IMR-90 (cell line): ENCODE measurements at regions not wholly inside any gene's neighbourhood (a gene's known extent, or its start where the extent isn't known, plus 50 kb on each side); places are given as distances from the start of the nearest gene placed in this dataset.

Source experiments
- ATAC-seq: fragments of 200-7000 bp; cut with Tn5 transposase; 2 replicates; pipeline ENCODE4 v1.9.1; 2020; ENCODE audit warnings: low read depth, mild to moderate bottlenecking, moderate library complexity
- BruUV-seq: library from RNA; stranded (reverse); fragments of 400-500 nt; replicated peaks from 2 replicates; lab custom pipeline; 2021; lab: Mats Ljungman, UMichigan
- CTCF ChIA-PET: fragments of 300-600 bp; formaldehyde crosslinking; extraction: SDS; loops from one replicate; lab custom pipeline; 2021; ENCODE audit warnings: antibody characterized with exemption; lab: Yijun Ruan, JAX
- POLR2A ChIA-PET: fragments of 300-600 bp; sonication (Branson Sonifier 250); formaldehyde crosslinking; loops from one replicate; lab custom pipeline; 2022; ENCODE audit warnings: antibody characterized with exemption; ENCODE audit not compliant: unreplicated experiment; lab: Charles Lee
- DNase-seq: peaks from one replicate; pipeline ENCODE4 v3.0.0; 2013
- H2AFZ ChIP-seq: replicated peaks from 2 replicates; pipeline ENCODE3; 2013; ENCODE audit warnings: low read length, mild to moderate bottlenecking; ENCODE audit not compliant: poor library complexity
- H2AK5ac ChIP-seq: 2 replicates; pipeline ENCODE4 v1.6.1; 2013; ENCODE audit warnings: low read depth, low read length, inconsistent platforms
- H2AK9ac ChIP-seq: replicated peaks from 2 replicates; pipeline ENCODE3; 2013; ENCODE audit warnings: mild to moderate bottlenecking, low read depth, low read length, moderate library complexity; ENCODE audit not compliant: poor library complexity
- H2BK120ac ChIP-seq: 2 replicates; pipeline ENCODE4 v1.6.1; 2013; ENCODE audit warnings: low read depth, low read length, inconsistent platforms
- H2BK15ac ChIP-seq: 3 replicates; pipeline ENCODE4 v1.6.1; 2013; ENCODE audit warnings: low read depth, low read length, inconsistent platforms
- H2BK20ac ChIP-seq: 2 replicates; pipeline ENCODE4 v1.6.1; 2013; ENCODE audit warnings: low read depth, mild to moderate bottlenecking, inconsistent platforms, low read length, moderate library complexity
- H2BK5ac ChIP-seq: 2 replicates; pipeline ENCODE4 v1.6.1; 2013; ENCODE audit warnings: mild to moderate bottlenecking, low read depth, low read length, inconsistent platforms; ENCODE audit not compliant: poor library complexity, severe bottlenecking
- H3K14ac ChIP-seq: replicated peaks from 2 replicates; pipeline ENCODE4 v1.6.1; 2013; ENCODE audit warnings: low read depth, low read length, inconsistent platforms
- H3K18ac ChIP-seq: 2 replicates; pipeline ENCODE4 v1.6.1; 2013; ENCODE audit warnings: low read depth, low read length, control low read depth
- H3K23ac ChIP-seq: 2 replicates; pipeline ENCODE4 v1.6.1; 2013; ENCODE audit warnings: low read depth, low read length, inconsistent platforms
- H3K27ac ChIP-seq: 2 replicates; pipeline ENCODE4 v1.5.1; 2013; ENCODE audit warnings: mild to moderate bottlenecking, control low read depth, low read length; ENCODE audit not compliant: insufficient read depth
- H3K27me3 ChIP-seq: 2 replicates; pipeline ENCODE4 v1.6.1; 2013; ENCODE audit warnings: low read length; ENCODE audit not compliant: control insufficient read depth, insufficient read depth
- H3K36me3 ChIP-seq: 2 replicates; pipeline ENCODE4 v1.6.1; 2013; ENCODE audit warnings: low read length, mixed read lengths; ENCODE audit not compliant: control insufficient read depth, insufficient read depth
- H3K4ac ChIP-seq: 2 replicates; pipeline ENCODE4 v1.6.1; 2013; ENCODE audit warnings: low read depth, low read length, inconsistent platforms
- H3K4me1 ChIP-seq: 2 replicates; pipeline ENCODE4 v1.6.1; 2013; ENCODE audit warnings: low read length, mixed read lengths; ENCODE audit not compliant: control insufficient read depth, insufficient read depth
- H3K4me2 ChIP-seq: 2 replicates; pipeline ENCODE4 v1.6.1; 2013; ENCODE audit warnings: low read depth, mild to moderate bottlenecking, control low read depth, low read length, moderate library complexity
- H3K4me3 ChIP-seq: 2 replicates; pipeline ENCODE4 v1.5.1; 2013; ENCODE audit warnings: low read depth, mild to moderate bottlenecking, control low read depth, low read length, moderate library complexity; ENCODE audit not compliant: insufficient read depth
- H3K56ac ChIP-seq: 2 replicates; pipeline ENCODE4 v1.6.1; 2013; ENCODE audit warnings: low read length, inconsistent platforms; ENCODE audit not compliant: insufficient read depth; ENCODE audit errors: extremely low read depth
- H3K79me1 ChIP-seq, 2 experiments: 2 replicates each; pipeline ENCODE4 v1.6.1; 2013; ENCODE audit warnings: low read length in 2 of 2, inconsistent platforms in 1 of 2, low read depth in 1 of 2
- H3K9ac ChIP-seq: 2 replicates; pipeline ENCODE4 v1.6.1; 2013; ENCODE audit warnings: low read depth, low read length, control low read depth
- H3K9me1 ChIP-seq: 2 replicates; pipeline ENCODE4 v1.6.1; 2013; ENCODE audit warnings: low read length, inconsistent platforms; ENCODE audit not compliant: insufficient read depth
- H3K9me3 ChIP-seq: 2 replicates; pipeline ENCODE4 v1.6.1; 2013; ENCODE audit warnings: low read length; ENCODE audit not compliant: control insufficient read depth, insufficient read depth
- H4K20me1 ChIP-seq: 2 replicates; pipeline ENCODE4 v1.6.1; 2013; ENCODE audit warnings: low read length, inconsistent platforms; ENCODE audit not compliant: insufficient read depth
- H4K5ac ChIP-seq: 2 replicates; pipeline ENCODE4 v1.6.1; 2013; ENCODE audit warnings: mild to moderate bottlenecking, low read depth, low read length, control low read depth
- H4K8ac ChIP-seq, 2 experiments: 2 replicates each; pipeline ENCODE4 v1.6.1; 2013; ENCODE audit warnings: low read depth in 2 of 2, low read length in 2 of 2, control low read depth in 1 of 2, inconsistent platforms in 1 of 2
- H4K91ac ChIP-seq: 2 replicates; pipeline ENCODE4 v1.6.1; 2013; ENCODE audit warnings: low read depth, low read length, inconsistent platforms; ENCODE audit not compliant: insufficient read depth
- CEBPB ChIP-seq: IDR thresholded peaks from 2 replicates; pipeline ENCODE4 v1.6.1; 2012; ENCODE audit warnings: low read depth, low read length, improper control_type of control experiment
- CHD1 ChIP-seq: IDR thresholded peaks from 2 replicates; pipeline ENCODE4 v1.6.1; 2012; ENCODE audit warnings: low read depth, low read length, improper control_type of control experiment
- CTCF ChIP-seq: conservative IDR thresholded peaks from 2 replicates; pipeline ENCODE4 v1.5.1; 2012; ENCODE audit warnings: mild to moderate bottlenecking, low read depth, low read length, improper control_type of control experiment
- MAFK ChIP-seq: IDR thresholded peaks from 2 replicates; pipeline ENCODE4 v1.6.1; 2012; ENCODE audit warnings: low read depth, low read length, improper control_type of control experiment
- MAZ ChIP-seq: IDR thresholded peaks from 2 replicates; pipeline ENCODE4 v1.6.1; 2012; ENCODE audit warnings: low read depth, mild to moderate bottlenecking, low read length, improper control_type of control experiment, moderate library complexity, borderline replicate concordance
- MXI1 ChIP-seq: IDR thresholded peaks from 2 replicates; pipeline ENCODE4 v1.6.1; 2012; ENCODE audit warnings: low read depth, mild to moderate bottlenecking, low read length, moderate library complexity, borderline replicate concordance
- NFE2L2 ChIP-seq: fragments of 150-350 bp; IDR thresholded peaks from 2 replicates; pipeline ENCODE4 v1.6.1; 2016; ENCODE audit warnings: low read depth, mild to moderate bottlenecking, low read length
- POLR2A ChIP-seq: IDR thresholded peaks from 2 replicates; pipeline ENCODE4 v1.6.1; 2012; ENCODE audit warnings: mild to moderate bottlenecking, low read depth, low read length
- RAD21 ChIP-seq: IDR thresholded peaks from 2 replicates; pipeline ENCODE4 v1.6.1; 2012; ENCODE audit warnings: low read length, improper control_type of control experiment
- RCOR1 ChIP-seq: IDR thresholded peaks from 2 replicates; pipeline ENCODE4 v1.6.1; 2012; ENCODE audit warnings: mild to moderate bottlenecking, low read length, improper control_type of control experiment; ENCODE audit not compliant: insufficient replicate concordance
- RFX5 ChIP-seq: IDR thresholded peaks from 2 replicates; pipeline ENCODE4 v1.8.0; 2012; ENCODE audit warnings: low read depth, mild to moderate bottlenecking, low read length, moderate library complexity
- SMC3 ChIP-seq: fragments of 150-350 bp; IDR thresholded peaks from 2 replicates; pipeline ENCODE4 v1.6.1; 2016; ENCODE audit warnings: low read depth, mild to moderate bottlenecking, antibody characterized with exemption, low read length, moderate library complexity
- USF2 ChIP-seq: fragments of 150-350 bp; IDR thresholded peaks from 2 replicates; pipeline ENCODE4 v1.6.1; 2017; ENCODE audit warnings: mild to moderate bottlenecking, antibody characterized with exemption, low read length, low read depth
- WGBS, 2 experiments: methylation state at CpG; one replicate each; pipeline versions ENCODE4 v1.1.5 to v1.1.7; 2013; ENCODE audit warnings: missing lambda C conversion rate in 2 of 2; ENCODE audit not compliant: insufficient read length in 1 of 2; ENCODE audit errors: extremely low coverage in 2 of 2; 5-methylcytosine and 5-hydroxymethylcytosine counted together
- dilution Hi-C: fragments of 300-500 bp; cut with HindIII; formaldehyde crosslinking; loops from one replicate; pipeline ENCODE4 v1.14.3; 2018; ENCODE audit warnings: low sequenced_read_pairs; ENCODE audit not compliant: unreplicated experiment
- in situ Hi-C: fragments of 300-500 bp; cut with MboI; formaldehyde crosslinking; loops from 3 replicates; pipeline ENCODE4 v1.14.3; 2019; ENCODE audit warnings: low sequenced_read_pairs, inconsistent platforms, mixed read lengths
- intact Hi-C: fragments of 100-400 bp; cut with micrococcal nuclease; formaldehyde crosslinking; loops from 2 replicates; pipeline ENCODE4 v1.10.0; 2022

- Histone ChIP-seq H3K79me1 (peaks cover 26 to 59% of the 10 kb centered on the region in 2 experiments), H3K56ac (no peak overlapping the region), H3K4me2 (no peak overlapping the region), H3K9me3 (no peaks in the 10 kb centered on the region), H2BK120ac (peak overlapping the region; percentile 78), H2AK5ac (peak overlapping the region; percentile 94), H3K14ac (peak overlapping the region; percentile 75), H3K4me1 (peaks cover 25% of the 10 kb centered on the region), H3K4me3 (no peak overlapping the region), H3K23ac (peak overlapping the region; percentile 84), H4K91ac (peak overlapping the region; percentile 88), H2BK15ac (peak overlapping the region; percentile 85; the same call in 1 of the 3 replicates), H2AFZ (no peak overlapping the region), H4K8ac (peak overlapping the region; percentile 40 to 79; a peak in 3 of 4 replicates), H3K27me3 (no peaks in the 10 kb centered on the region), H4K5ac (peak overlapping the region; percentile 78), H3K36me3 (no peaks in the 10 kb centered on the region), H2BK5ac (peak overlapping the region; percentile 5), H3K18ac (peak overlapping the region; percentile 87), H4K20me1 (peaks cover 5% of the 10 kb centered on the region; the same call in 1 of the 2 replicates), H3K9me1 (peaks cover 10% of the 10 kb centered on the region), H2AK9ac (peak overlapping the region; percentile 18), H3K27ac (peak overlapping the region; percentile 6; the same call in 1 of the 2 replicates), H2BK20ac (peak overlapping the region; percentile 82), H3K9ac (no peak overlapping the region), H3K4ac (peak overlapping the region; percentile 86)
- no peak for DNase-seq
- POLR2A ChIA-PET: no interaction called here
- WGBS, 2 experiments: 81% methylated on average over 4 of the region's 5 CpGs; no CpG with 5 or more reads in 1 of the 2 experiments
- intact Hi-C loops (loop anchor here (5.0 to 10.0 kb wide), 3 partner anchors 202 to 758 kb away; no protein-coding TSS in a partner anchor), dilution Hi-C loops (no loop called here), in situ Hi-C loops (no loop called here)
- TF ChIP-seq CHD1 (no peak), POLR2A (no peak), CTCF (no peak), SMC3 (no peak), MXI1 (no peak), NFE2L2 (no peak), RCOR1 (no peak), RFX5 (no peak), MAZ (no peak), RAD21 (no peak), USF2 (no peak), CEBPB (no peak), MAFK (no peak)
- ATAC-seq: no peak
- BruUV-seq: no TSS peak
- CTCF ChIA-PET: no interaction called here
Observed at GRCh38 chr5:124654418-124654817, 92.0 kb downstream of the ZNF608 start.
